ENCODE measurements at regions not wholly inside any gene's neighbourhood (a gene's known extent, or its start where the extent isn't known, plus 50 kb on each side); places are given as distances from the start of the nearest gene placed in this dataset.

DNA sequence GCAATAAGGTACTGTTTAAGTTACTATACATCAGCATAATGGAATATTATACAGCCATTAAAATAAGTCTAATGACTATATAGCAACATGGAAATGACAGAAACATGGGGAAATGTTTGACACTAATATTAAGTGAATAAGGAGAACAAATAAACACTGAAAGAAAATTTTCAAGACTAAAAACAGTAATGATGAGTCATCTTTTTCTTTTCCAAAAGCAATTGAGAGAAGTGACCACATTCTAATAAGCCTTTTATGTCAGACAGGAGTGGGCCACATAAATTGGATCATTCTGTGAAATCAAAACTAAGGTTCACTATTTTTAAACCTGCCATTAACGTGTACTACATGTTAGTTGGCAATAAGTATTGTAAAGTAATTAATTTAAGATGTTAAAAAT lies 187.5 kb downstream of the AHR start:
- no peak for TF ChIP-seq EZH2phosphoT487 (IDR thresholded peaks at IDR 0.05; ENCODE audit: low read depth)
- TF ChIP-seq, protein P1, sequence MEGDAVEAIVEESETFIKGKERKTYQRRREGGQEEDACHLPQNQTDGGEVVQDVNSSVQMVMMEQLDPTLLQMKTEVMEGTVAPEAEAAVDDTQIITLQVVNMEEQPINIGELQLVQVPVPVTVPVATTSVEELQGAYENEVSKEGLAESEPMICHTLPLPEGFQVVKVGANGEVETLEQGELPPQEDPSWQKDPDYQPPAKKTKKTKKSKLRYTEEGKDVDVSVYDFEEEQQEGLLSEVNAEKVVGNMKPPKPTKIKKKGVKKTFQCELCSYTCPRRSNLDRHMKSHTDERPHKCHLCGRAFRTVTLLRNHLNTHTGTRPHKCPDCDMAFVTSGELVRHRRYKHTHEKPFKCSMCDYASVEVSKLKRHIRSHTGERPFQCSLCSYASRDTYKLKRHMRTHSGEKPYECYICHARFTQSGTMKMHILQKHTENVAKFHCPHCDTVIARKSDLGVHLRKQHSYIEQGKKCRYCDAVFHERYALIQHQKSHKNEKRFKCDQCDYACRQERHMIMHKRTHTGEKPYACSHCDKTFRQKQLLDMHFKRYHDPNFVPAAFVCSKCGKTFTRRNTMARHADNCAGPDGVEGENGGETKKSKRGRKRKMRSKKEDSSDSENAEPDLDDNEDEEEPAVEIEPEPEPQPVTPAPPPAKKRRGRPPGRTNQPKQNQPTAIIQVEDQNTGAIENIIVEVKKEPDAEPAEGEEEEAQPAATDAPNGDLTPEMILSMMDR (IDR thresholded peaks at IDR 0.05; ENCODE audit: low read depth, low read length) = no peak
